Osteoblast (primary cell): ENCODE measurements at regions not wholly inside any gene's neighbourhood (a gene's known extent, or its start where the extent isn't known, plus 50 kb on each side); places are given as distances from the start of the nearest gene placed in this dataset.

ENCODE experiments used
- DNase-seq: peaks from one replicate; pipeline ENCODE4 v3.0.0; 2011; ENCODE audit warnings: low spot score, mixed read lengths; ENCODE audit not compliant: insufficient read length; ENCODE audit errors: missing footprints
- H2AFZ ChIP-seq: 2 replicates; pipeline ENCODE4 v1.6.0; 2011; ENCODE audit warnings: mild to moderate bottlenecking, low read length
- H3K27ac ChIP-seq: 2 replicates; pipeline ENCODE4 v1.5.1; 2011; ENCODE audit warnings: mild to moderate bottlenecking, low read depth, low read length, moderate library complexity
- H3K27me3 ChIP-seq: 2 replicates; pipeline ENCODE4 v1.6.0; 2012; ENCODE audit warnings: mild to moderate bottlenecking, control low read depth, inconsistent platforms, low read length, moderate library complexity; ENCODE audit not compliant: insufficient read depth
- H3K36me3 ChIP-seq: 2 replicates; pipeline ENCODE4 v1.5.1; 2011; ENCODE audit warnings: mild to moderate bottlenecking, low read length, control low read depth, moderate library complexity; ENCODE audit not compliant: insufficient read depth
- H3K4me1 ChIP-seq: 2 replicates; pipeline ENCODE4 v1.5.1; 2011; ENCODE audit warnings: mild to moderate bottlenecking, low read length, control low read depth, moderate library complexity; ENCODE audit not compliant: insufficient read depth
- H3K4me2 ChIP-seq: 2 replicates; pipeline ENCODE4 v1.6.0; 2011; ENCODE audit warnings: mild to moderate bottlenecking, low read length; ENCODE audit not compliant: insufficient read depth
- H3K4me3 ChIP-seq: fragments of 200-600 bp; sonication (generic); 3 replicates; pipeline ENCODE4 v1.5.1; 2012; ENCODE audit warnings: mild to moderate bottlenecking, low read length, inconsistent platforms; ENCODE audit not compliant: insufficient read depth
- H3K79me2 ChIP-seq: 2 replicates; pipeline ENCODE4 v1.6.0; 2012; ENCODE audit warnings: mild to moderate bottlenecking, low read length, control low read depth, inconsistent platforms; ENCODE audit not compliant: insufficient read depth
- H3K9me3 ChIP-seq: 2 replicates; pipeline ENCODE4 v1.5.1; 2011; ENCODE audit warnings: low read depth, low read length, control low read depth
- H4K20me1 ChIP-seq: 2 replicates; pipeline ENCODE4 v1.6.0; 2012; ENCODE audit warnings: mild to moderate bottlenecking, low read length, control low read depth; ENCODE audit not compliant: insufficient read depth
- TF ChIP-seq, protein P1 (sequence below): IDR thresholded peaks from 2 replicates; pipeline ENCODE4 v1.5.1; 2011; ENCODE audit warnings: mild to moderate bottlenecking, low read depth, low read length, moderate library complexity; ENCODE audit errors: extremely low read depth

DNA sequence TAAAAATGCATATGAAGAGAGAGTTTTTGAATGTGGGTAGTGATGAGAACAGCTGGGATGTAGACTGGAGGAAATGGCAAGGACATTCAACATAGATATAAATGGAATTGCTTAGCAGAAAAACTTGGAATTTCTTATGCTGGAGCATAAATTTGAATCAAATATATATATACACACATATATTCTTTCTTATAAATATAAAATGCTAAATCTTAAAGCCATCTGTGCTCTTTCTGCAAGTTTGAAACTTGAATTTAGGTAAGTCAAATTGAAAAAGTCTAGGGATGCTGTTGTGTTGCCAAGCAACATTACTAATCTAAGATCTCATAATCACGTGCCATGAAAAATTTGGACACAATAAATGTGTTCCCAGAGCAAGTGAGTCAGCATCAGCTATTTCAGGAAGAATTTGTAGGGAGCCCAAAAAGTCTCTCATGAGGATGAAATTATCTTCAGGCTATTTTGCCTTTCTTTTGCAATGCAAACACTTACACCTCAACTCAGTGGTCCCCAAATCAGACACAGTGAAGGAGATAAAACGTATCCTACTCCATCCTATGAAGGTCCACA, 58.4 kb upstream of the ALDH1A1 start:
- no peaks in the 10 kb centered on the region for H3K79me2 ChIP-seq
- no peak overlapping the region for H3K4me3 ChIP-seq

DNA sequence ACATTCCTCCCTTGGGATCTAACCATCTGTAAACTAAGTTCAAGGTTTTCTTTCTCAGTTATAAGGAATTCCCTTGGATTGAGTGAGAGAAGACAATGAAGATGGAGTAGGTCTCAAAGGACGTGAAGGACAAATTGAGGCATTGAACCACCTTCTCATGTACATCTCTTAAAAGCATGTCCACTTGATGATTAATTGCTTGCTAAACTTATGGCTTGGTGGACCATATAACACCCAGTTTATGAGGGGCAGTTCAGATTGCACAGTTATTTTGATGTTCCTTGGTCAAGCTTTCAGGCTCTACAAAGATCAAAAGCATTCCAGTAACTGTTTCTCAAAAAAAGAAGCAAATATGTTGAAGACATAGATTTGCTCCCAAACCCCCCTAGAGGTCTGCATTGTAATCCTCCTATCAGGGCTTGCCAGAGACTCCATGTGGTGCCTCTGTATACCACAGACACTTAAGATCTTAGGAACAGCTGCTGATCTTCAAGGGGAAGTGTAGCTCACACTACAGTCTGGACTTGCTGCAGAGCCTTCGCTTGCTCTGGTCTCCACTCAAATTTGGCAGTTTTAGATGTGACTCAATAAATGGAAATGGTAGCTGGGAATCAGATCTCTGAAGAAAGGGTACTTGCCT, 56.9 kb upstream of the ALDH1A1 start:
- Histone ChIP-seq H3K4me3 (no peak overlapping the region), H3K79me2 (no peaks in the 10 kb centered on the region), H4K20me1 (no peaks in the 10 kb centered on the region), H3K9me3 (no peaks in the 10 kb centered on the region), H3K27ac (no peak overlapping the region), H3K4me2 (no peak overlapping the region), H3K4me1 (peaks cover 4% of the 10 kb centered on the region), H3K36me3 (no peaks in the 10 kb centered on the region), H3K27me3 (peaks cover 3% of the 10 kb centered on the region), H2AFZ (no peak overlapping the region)
- TF ChIP-seq, protein P1, sequence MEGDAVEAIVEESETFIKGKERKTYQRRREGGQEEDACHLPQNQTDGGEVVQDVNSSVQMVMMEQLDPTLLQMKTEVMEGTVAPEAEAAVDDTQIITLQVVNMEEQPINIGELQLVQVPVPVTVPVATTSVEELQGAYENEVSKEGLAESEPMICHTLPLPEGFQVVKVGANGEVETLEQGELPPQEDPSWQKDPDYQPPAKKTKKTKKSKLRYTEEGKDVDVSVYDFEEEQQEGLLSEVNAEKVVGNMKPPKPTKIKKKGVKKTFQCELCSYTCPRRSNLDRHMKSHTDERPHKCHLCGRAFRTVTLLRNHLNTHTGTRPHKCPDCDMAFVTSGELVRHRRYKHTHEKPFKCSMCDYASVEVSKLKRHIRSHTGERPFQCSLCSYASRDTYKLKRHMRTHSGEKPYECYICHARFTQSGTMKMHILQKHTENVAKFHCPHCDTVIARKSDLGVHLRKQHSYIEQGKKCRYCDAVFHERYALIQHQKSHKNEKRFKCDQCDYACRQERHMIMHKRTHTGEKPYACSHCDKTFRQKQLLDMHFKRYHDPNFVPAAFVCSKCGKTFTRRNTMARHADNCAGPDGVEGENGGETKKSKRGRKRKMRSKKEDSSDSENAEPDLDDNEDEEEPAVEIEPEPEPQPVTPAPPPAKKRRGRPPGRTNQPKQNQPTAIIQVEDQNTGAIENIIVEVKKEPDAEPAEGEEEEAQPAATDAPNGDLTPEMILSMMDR = no peak
- no peak for DNase-seq

More for the DNA sequence above, 58.4 kb upstream of the ALDH1A1 start:
- Histone ChIP-seq H2AFZ (no peak overlapping the region), H3K4me1 (peaks cover 4% of the 10 kb centered on the region), H3K27me3 (peaks cover 3% of the 10 kb centered on the region), H3K9me3 (no peaks in the 10 kb centered on the region), H3K4me2 (no peak overlapping the region), H3K27ac (peak overlapping the region; percentile 46), H4K20me1 (no peaks in the 10 kb centered on the region), H3K36me3 (no peaks in the 10 kb centered on the region)
- DNase-seq = peak; percentile 14
- TF ChIP-seq, protein P1 = no peak

DNA sequence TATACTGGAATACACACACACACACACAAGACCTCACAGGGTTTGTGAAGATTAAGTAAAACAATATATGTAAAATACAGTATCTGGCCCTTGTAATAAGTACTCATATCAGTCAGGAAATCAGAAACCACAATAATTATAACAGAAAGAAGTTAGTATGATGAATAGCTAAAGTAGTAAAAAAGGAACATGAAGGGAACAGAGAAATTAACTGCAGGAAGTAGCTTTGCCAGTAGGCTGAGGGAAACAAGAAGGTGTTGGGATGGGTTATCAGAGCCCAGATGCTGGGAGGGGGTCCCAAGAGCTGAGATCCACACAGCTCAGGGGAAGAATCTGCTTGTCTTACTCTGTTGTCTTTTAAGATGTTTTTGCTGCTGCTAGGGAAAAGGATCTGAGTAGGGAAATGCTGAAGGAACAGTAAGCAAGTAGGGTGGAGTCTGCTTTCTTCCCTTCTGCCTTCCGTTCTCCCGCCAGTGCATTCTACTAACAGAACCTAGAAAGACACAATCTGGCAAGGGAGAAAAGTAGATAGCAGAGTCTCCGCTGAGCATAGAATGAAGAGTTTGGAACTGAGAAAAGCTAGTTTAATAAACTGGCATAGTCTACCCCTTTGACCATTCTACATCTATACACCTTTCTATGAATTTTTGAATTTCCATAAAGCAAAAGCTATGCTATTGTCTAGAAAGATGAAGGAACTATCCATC, 55.3 kb upstream of the ALDH1A1 start:
- Histone ChIP-seq H3K4me1 (peaks cover 4% of the 10 kb centered on the region), H2AFZ (no peak overlapping the region), H3K27ac (no peak overlapping the region), H3K4me2 (no peak overlapping the region), H3K79me2 (no peaks in the 10 kb centered on the region), H3K9me3 (no peaks in the 10 kb centered on the region), H3K36me3 (no peaks in the 10 kb centered on the region), H3K27me3 (peaks cover 3% of the 10 kb centered on the region), H3K4me3 (no peak overlapping the region), H4K20me1 (no peaks in the 10 kb centered on the region)
- DNase-seq = no peak
- TF ChIP-seq, protein P1 = no peak

DNA sequence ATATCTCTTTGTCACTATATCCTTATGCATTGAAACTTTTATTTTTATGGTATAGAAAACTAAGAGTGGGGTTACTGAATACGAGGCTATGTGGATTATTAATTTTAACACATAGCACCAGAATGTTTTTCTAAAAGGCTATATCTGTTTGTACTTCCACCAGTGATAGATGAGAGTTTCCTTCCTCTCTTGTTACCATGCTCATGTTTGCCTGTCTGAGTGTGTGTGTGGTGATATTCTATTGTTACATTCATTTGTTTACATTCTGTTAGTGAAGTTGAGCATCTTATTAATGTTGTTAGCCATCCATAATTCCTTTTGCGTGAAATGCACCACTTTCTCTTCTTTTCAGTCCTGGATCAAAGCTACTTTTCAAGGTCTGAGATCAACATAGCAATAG, 54.1 kb upstream of the ALDH1A1 start:
- Histone ChIP-seq H2AFZ (no peak overlapping the region), H3K79me2 (no peaks in the 10 kb centered on the region), H3K4me3 (no peak overlapping the region), H3K36me3 (no peaks in the 10 kb centered on the region), H4K20me1 (no peaks in the 10 kb centered on the region), H3K27me3 (peaks cover 3% of the 10 kb centered on the region), H3K4me1 (peaks cover 4% of the 10 kb centered on the region), H3K9me3 (no peaks in the 10 kb centered on the region), H3K4me2 (no peak overlapping the region), H3K27ac (no peak overlapping the region)
- TF ChIP-seq, protein P1 = no peak
- DNase-seq = no peak
